ENCODE measurements at regions not wholly inside any gene's neighbourhood (a gene's known extent, or its start where the extent isn't known, plus 50 kb on each side); places are given as distances from the start of the nearest gene placed in this dataset.

GRCh38 chr18:40875101-40875615 lies 1079.9 kb upstream of the PIK3C3 start:
- Histone ChIP-seq H3K23ac (ENCODE audit: low read depth, low read length, poor library complexity) (no peak overlapping the region), H3K27ac (replicated peaks; ENCODE audit: low read length) (no peak overlapping the region), H2BK120ac (ENCODE audit: low read depth, low read length) (no peak overlapping the region), H3K4me3 (ENCODE audit: low read length in 2 of 2) (no peak overlapping the region), H2BK15ac (ENCODE audit: low read length) (no peak overlapping the region), H3K4me1 (ENCODE audit: control insufficient read depth in 2 of 2, insufficient read depth in 1 of 2, low read depth in 1 of 2, low read length in 2 of 2) (no peaks in the 10 kb centered on the region), H2BK5ac (ENCODE audit: low read length) (no peak overlapping the region), H3K79me1 (ENCODE audit: low read depth, low read length) (no peaks in the 10 kb centered on the region), H3K9me3 (replicated peaks in 1 of 2; ENCODE audit: control insufficient read depth in 2 of 2, insufficient read depth in 1 of 2, low read depth in 1 of 2, low read length in 2 of 2) (no peaks in the 10 kb centered on the region), H3K14ac (ENCODE audit: low read length) (no peak overlapping the region), H3K9ac (ENCODE audit: low read depth, low read length, poor library complexity) (no peak overlapping the region), H3K27me3 (ENCODE audit: control insufficient read depth in 3 of 3, insufficient read depth in 3 of 3, low read depth in 1 of 3, low read length in 3 of 3) (no peaks in the 10 kb centered on the region), H3K36me3 (replicated peaks in 1 of 2; ENCODE audit: control insufficient read depth in 2 of 2, insufficient read depth in 2 of 2, low read length in 2 of 2) (no peaks in the 10 kb centered on the region), H4K8ac (ENCODE audit: low read depth, low read length) (no peak overlapping the region), H2AK5ac (ENCODE audit: low read depth, low read length) (no peak overlapping the region), H3K4me2 (ENCODE audit: insufficient read depth, low read length, poor library complexity, severe bottlenecking) (no peak overlapping the region), H2BK12ac (ENCODE audit: low read length) (no peak overlapping the region), H3K18ac (ENCODE audit: low read length) (no peak overlapping the region), H2AFZ (ENCODE audit: low read length) (no peak overlapping the region), H3K4ac (ENCODE audit: low read length) (no peak overlapping the region), H4K91ac (ENCODE audit: low read depth, low read length, poor library complexity) (no peak overlapping the region)
- WGBS, 2 donors (ENCODE audit: extremely low coverage in 2 of 2, insufficient read length in 2 of 2, insufficient replicate concordance in 1 of 2), result no CpG with 5 or more reads among the region's 4 CpGs
- DNase-seq (ENCODE audit: low spot score), result no peak

- Histone ChIP-seq H2AFZ (ENCODE audit: low read length) (no peak overlapping the region), H2BK120ac (ENCODE audit: low read depth, low read length) (no peak overlapping the region), H3K27me3 (ENCODE audit: control insufficient read depth in 3 of 3, insufficient read depth in 3 of 3, low read depth in 1 of 3, low read length in 3 of 3) (no peaks in the 10 kb centered on the region), H3K23ac (ENCODE audit: low read depth, low read length, poor library complexity) (no peak overlapping the region), H4K91ac (ENCODE audit: low read depth, low read length, poor library complexity) (no peak overlapping the region), H3K9ac (ENCODE audit: low read depth, low read length, poor library complexity) (no peak overlapping the region), H3K4ac (ENCODE audit: low read length) (no peak overlapping the region), H2BK12ac (ENCODE audit: low read length) (no peak overlapping the region), H2BK15ac (ENCODE audit: low read length) (no peak overlapping the region), H3K36me3 (replicated peaks in 1 of 2; ENCODE audit: control insufficient read depth in 2 of 2, insufficient read depth in 2 of 2, low read length in 2 of 2) (no peaks in the 10 kb centered on the region), H3K4me1 (ENCODE audit: control insufficient read depth in 2 of 2, insufficient read depth in 1 of 2, low read depth in 1 of 2, low read length in 2 of 2) (no peaks in the 10 kb centered on the region), H3K14ac (ENCODE audit: low read length) (no peak overlapping the region), H3K9me3 (replicated peaks in 1 of 2; ENCODE audit: control insufficient read depth in 2 of 2, insufficient read depth in 1 of 2, low read depth in 1 of 2, low read length in 2 of 2) (no peaks in the 10 kb centered on the region), H3K4me2 (ENCODE audit: insufficient read depth, low read length, poor library complexity, severe bottlenecking) (no peak overlapping the region), H3K18ac (ENCODE audit: low read length) (no peak overlapping the region), H2BK5ac (ENCODE audit: low read length) (no peak overlapping the region), H4K8ac (ENCODE audit: low read depth, low read length) (no peak overlapping the region), H3K4me3 (ENCODE audit: low read length in 2 of 2) (no peak overlapping the region), H3K79me1 (ENCODE audit: low read depth, low read length) (no peaks in the 10 kb centered on the region), H3K27ac (replicated peaks; ENCODE audit: low read length) (no peak overlapping the region), H2AK5ac (ENCODE audit: low read depth, low read length) (no peak overlapping the region)
- DNase-seq (ENCODE audit: low spot score), result no peak
- no CpG with 5 or more reads among the region's 1 CpG for WGBS, 2 donors (ENCODE audit: extremely low coverage in 2 of 2, insufficient read length in 2 of 2, insufficient replicate concordance in 1 of 2)
These were observed 1080.8 kb upstream of the PIK3C3 start for GRCh38 chr18:40874233-40874632.

GRCh38 chr18:40868110-40868858 lies 1086.8 kb upstream of the PIK3C3 start:
- no CpG with 5 or more reads among the region's 4 CpGs for WGBS, 2 donors (ENCODE audit: extremely low coverage in 2 of 2, insufficient read length in 2 of 2, insufficient replicate concordance in 1 of 2)

GRCh38 chr18:40867459-40867858 lies 1087.6 kb upstream of the PIK3C3 start:
- Histone ChIP-seq H3K4me1 (ENCODE audit: control insufficient read depth in 2 of 2, insufficient read depth in 1 of 2, low read depth in 1 of 2, low read length in 2 of 2) (no peaks in the 10 kb centered on the region), H3K9me3 (replicated peaks in 1 of 2; ENCODE audit: control insufficient read depth in 2 of 2, insufficient read depth in 1 of 2, low read depth in 1 of 2, low read length in 2 of 2) (no peaks in the 10 kb centered on the region), H4K8ac (ENCODE audit: low read depth, low read length) (no peak overlapping the region), H2BK15ac (ENCODE audit: low read length) (no peak overlapping the region), H3K4me2 (ENCODE audit: insufficient read depth, low read length, poor library complexity, severe bottlenecking) (no peak overlapping the region), H2AFZ (ENCODE audit: low read length) (no peak overlapping the region), H4K91ac (ENCODE audit: low read depth, low read length, poor library complexity) (no peak overlapping the region), H3K4me3 (ENCODE audit: low read length in 2 of 2) (no peak overlapping the region), H2AK5ac (ENCODE audit: low read depth, low read length) (no peak overlapping the region), H2BK12ac (ENCODE audit: low read length) (no peak overlapping the region), H2BK5ac (ENCODE audit: low read length) (no peak overlapping the region), H3K36me3 (replicated peaks in 1 of 2; ENCODE audit: control insufficient read depth in 2 of 2, insufficient read depth in 2 of 2, low read length in 2 of 2) (no peaks in the 10 kb centered on the region), H3K27ac (replicated peaks; ENCODE audit: low read length) (no peak overlapping the region), H3K4ac (ENCODE audit: low read length) (no peak overlapping the region), H2BK120ac (ENCODE audit: low read depth, low read length) (no peak overlapping the region), H3K14ac (ENCODE audit: low read length) (no peak overlapping the region), H3K23ac (ENCODE audit: low read depth, low read length, poor library complexity) (no peak overlapping the region), H3K18ac (ENCODE audit: low read length) (no peak overlapping the region), H3K79me1 (ENCODE audit: low read depth, low read length) (no peaks in the 10 kb centered on the region), H3K27me3 (ENCODE audit: control insufficient read depth in 3 of 3, insufficient read depth in 3 of 3, low read depth in 1 of 3, low read length in 3 of 3) (no peaks in the 10 kb centered on the region), H3K9ac (ENCODE audit: low read depth, low read length, poor library complexity) (no peak overlapping the region)
- WGBS, 2 donors (ENCODE audit: extremely low coverage in 2 of 2, insufficient read length in 2 of 2, insufficient replicate concordance in 1 of 2), result no CpG with 5 or more reads among the region's 2 CpGs
- no peak for DNase-seq (ENCODE audit: low spot score)

More at GRCh38 chr18:40868110-40868858, 1086.8 kb upstream of the PIK3C3 start:
- H3K4me1 ChIP-seq (ENCODE audit: control insufficient read depth in 2 of 2, insufficient read depth in 1 of 2, low read depth in 1 of 2, low read length in 2 of 2), result no peaks in the 10 kb centered on the region
- no peak overlapping the region for H2AFZ ChIP-seq (ENCODE audit: low read length)
- DNase-seq (ENCODE audit: low spot score), result no peak
- no peak overlapping the region for H3K18ac ChIP-seq (ENCODE audit: low read length)
- H2BK12ac ChIP-seq (ENCODE audit: low read length), result no peak overlapping the region
- H3K27ac ChIP-seq (replicated peaks; ENCODE audit: low read length), result no peak overlapping the region
- H2AK5ac ChIP-seq (ENCODE audit: low read depth, low read length), result no peak overlapping the region
- no peak overlapping the region for H2BK5ac ChIP-seq (ENCODE audit: low read length)
- H3K79me1 ChIP-seq (ENCODE audit: low read depth, low read length), result no peaks in the 10 kb centered on the region
- no peak overlapping the region for H3K14ac ChIP-seq (ENCODE audit: low read length)
- H4K91ac ChIP-seq (ENCODE audit: low read depth, low read length, poor library complexity), result no peak overlapping the region
- no peak overlapping the region for H3K9ac ChIP-seq (ENCODE audit: low read depth, low read length, poor library complexity)
- H2BK120ac ChIP-seq (ENCODE audit: low read depth, low read length), result no peak overlapping the region
- H3K4ac ChIP-seq (ENCODE audit: low read length), result no peak overlapping the region
- H3K4me2 ChIP-seq (ENCODE audit: insufficient read depth, low read length, poor library complexity, severe bottlenecking), result no peak overlapping the region
- no peak overlapping the region for H2BK15ac ChIP-seq (ENCODE audit: low read length)
- no peaks in the 10 kb centered on the region for H3K27me3 ChIP-seq (ENCODE audit: control insufficient read depth in 3 of 3, insufficient read depth in 3 of 3, low read depth in 1 of 3, low read length in 3 of 3)
- H4K8ac ChIP-seq (ENCODE audit: low read depth, low read length), result no peak overlapping the region
- H3K36me3 ChIP-seq (replicated peaks in 1 of 2; ENCODE audit: control insufficient read depth in 2 of 2, insufficient read depth in 2 of 2, low read length in 2 of 2), result no peaks in the 10 kb centered on the region
- no peak overlapping the region for H3K23ac ChIP-seq (ENCODE audit: low read depth, low read length, poor library complexity)
- H3K9me3 ChIP-seq (replicated peaks in 1 of 2; ENCODE audit: control insufficient read depth in 2 of 2, insufficient read depth in 1 of 2, low read depth in 1 of 2, low read length in 2 of 2), result no peaks in the 10 kb centered on the region
- H3K4me3 ChIP-seq (ENCODE audit: low read length in 2 of 2), result no peak overlapping the region

All from neuronal stem cell (in vitro differentiated cells).